Body of pancreas (tissue), 4 donors: ENCODE measurements at regions not wholly inside any gene's neighbourhood (a gene's known extent, or its start where the extent isn't known, plus 50 kb on each side); places are given as distances from the start of the nearest gene placed in this dataset.

Experiments
- ATAC-seq: fragments of 150-250 bp; one replicate; pipeline ENCODE4 v1.9.1; 2016
- DNase-seq, 4 donors: peaks; one replicate each; pipeline ENCODE4 v3.0.0-alpha.2; 2019
- H3K27ac ChIP-seq, 4 donors: fragments of 200-600 bp; sonication (generic); 1 replicate in 3 of 4; 2 replicates in 1 of 4; pipeline versions ENCODE4 v1.5.1 to v1.6.1; 2016 to 2019; ENCODE audit warnings: mild to moderate bottlenecking in 1 of 4, mixed read lengths in 1 of 4, moderate library complexity in 1 of 4
- H3K27me3 ChIP-seq, 2 donors: fragments of 200-600 bp; sonication (generic); one replicate each; pipeline ENCODE4 v1.6.0; 2016; ENCODE audit warnings: mild to moderate bottlenecking in 1 of 2
- H3K36me3 ChIP-seq, 2 donors: fragments of 200-600 bp; sonication (generic); replicated peaks in 1 of 2; 2 replicates each; pipeline ENCODE4 v1.5.1; 2016; ENCODE audit warnings: low read depth in 2 of 2; ENCODE audit not compliant: insufficient read depth in 1 of 2
- H3K4me1 ChIP-seq: fragments of 200-600 bp; sonication (generic); one replicate; pipeline ENCODE4 v1.6.0; 2016
- H3K4me3 ChIP-seq, 2 donors: fragments of 200-600 bp; sonication (generic); 1 replicate in 1 of 2; 2 replicates in 1 of 2; pipeline ENCODE4 v1.5.1; 2016 to 2019
- H3K9me3 ChIP-seq, 3 donors: fragments of 200-600 bp; sonication (generic); 1 replicate in 2 of 3; 2 replicates in 1 of 3; pipeline ENCODE4 v1.5.1; 2016
- CTCF ChIP-seq, 7 experiments: fragments of 450-650 bp in 4 of 7; fragments of 200-600 bp in 3 of 7; sonication (generic) in 3 of 7; IDR thresholded peaks; one replicate each; pipeline ENCODE4 v1.5.1; 2016 to 2019; ENCODE audit warnings: antibody characterized with exemption in 7 of 7
- POLR2A ChIP-seq, 3 donors: fragments of 450-650 bp; IDR thresholded peaks; one replicate each; pipeline ENCODE4 v1.6.1; 2016; ENCODE audit warnings: antibody characterized with exemption in 3 of 3, mild to moderate bottlenecking in 2 of 3
- WGBS, 2 donors: methylation state at CpG; one replicate each; pipeline ENCODE4 v1.1.5; 2017; 5-methylcytosine and 5-hydroxymethylcytosine counted together
- intact Hi-C: fragments of 100-400 bp; cut with DNase I; formaldehyde crosslinking; loops from one replicate; pipeline ENCODE4 v1.15.1; 2023

DNA sequence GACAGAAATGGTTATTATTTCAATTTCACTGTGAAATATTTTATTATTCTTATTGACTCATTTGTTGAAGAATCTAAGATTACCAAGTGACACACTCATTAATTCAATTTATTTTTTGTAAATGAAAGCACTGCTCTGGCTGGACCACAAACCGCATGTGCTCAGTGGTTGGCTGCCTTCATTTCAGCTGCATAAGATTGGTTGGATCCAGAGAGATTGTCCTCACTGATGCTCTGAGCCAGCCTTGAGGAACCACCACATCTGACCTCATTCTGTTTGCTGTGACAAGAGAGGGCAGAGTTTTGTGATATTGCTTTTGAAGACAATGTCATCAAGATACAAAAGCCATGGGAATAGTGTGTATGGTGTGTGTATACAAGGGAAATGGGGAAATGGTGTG, 192.1 kb downstream of the CYRIA start:
- no peak overlapping the region for H3K27ac ChIP-seq
- WGBS, 2 donors, result 95 to 96% methylated on average over 1 of the region's 1 CpG
- DNase-seq (no peak), ATAC-seq (no peak)
- no peaks in the 10 kb centered on the region for H3K4me1 ChIP-seq
- H3K4me3 ChIP-seq, result no peak overlapping the region
- no peaks in the 10 kb centered on the region for H3K27me3 ChIP-seq
- no peaks in the 10 kb centered on the region for H3K36me3 ChIP-seq
- no peaks in the 10 kb centered on the region for H3K9me3 ChIP-seq
- intact Hi-C loops, result no loop called here
- TF ChIP-seq CTCF (IDR thresholded peaks at IDR 0.05), result no peak
- no peak for TF ChIP-seq POLR2A (IDR thresholded peaks at IDR 0.05)

GRCh38 chr2:16470936-16471490, 194.6 kb downstream of the CYRIA start:
- no peak for ATAC-seq
- Histone ChIP-seq H3K27me3 (no peaks in the 10 kb centered on the region), H3K36me3 (no peaks in the 10 kb centered on the region), H3K4me3 (no peak overlapping the region), H3K9me3 (no peaks in the 10 kb centered on the region), H3K27ac (no peak overlapping the region), H3K4me1 (no peaks in the 10 kb centered on the region)
- 70 to 87% methylated on average over 2 of the region's 2 CpGs for WGBS, 2 donors
- intact Hi-C loops, result no loop called here
- no peak for DNase-seq
- TF ChIP-seq POLR2A (IDR thresholded peaks at IDR 0.05), result no peak
- TF ChIP-seq CTCF (IDR thresholded peaks at IDR 0.05), result no peak

- intact Hi-C loops, result no loop called here
- Histone ChIP-seq H3K27me3 (no peaks in the 10 kb centered on the region), H3K4me1 (no peaks in the 10 kb centered on the region), H3K4me3 (no peak overlapping the region), H3K36me3 (no peaks in the 10 kb centered on the region), H3K9me3 (no peaks in the 10 kb centered on the region), H3K27ac (no peak overlapping the region)
- ATAC-seq (no peak), DNase-seq (no peak)
- 43 to 57% methylated on average over 1 to 2 of the region's 2 CpGs for WGBS, 2 donors
- TF ChIP-seq CTCF (IDR thresholded peaks at IDR 0.05) (no peak), POLR2A (IDR thresholded peaks at IDR 0.05) (no peak)
These were observed 198.8 kb downstream of the CYRIA start for GRCh38 chr2:16466821-16467151.

DNA sequence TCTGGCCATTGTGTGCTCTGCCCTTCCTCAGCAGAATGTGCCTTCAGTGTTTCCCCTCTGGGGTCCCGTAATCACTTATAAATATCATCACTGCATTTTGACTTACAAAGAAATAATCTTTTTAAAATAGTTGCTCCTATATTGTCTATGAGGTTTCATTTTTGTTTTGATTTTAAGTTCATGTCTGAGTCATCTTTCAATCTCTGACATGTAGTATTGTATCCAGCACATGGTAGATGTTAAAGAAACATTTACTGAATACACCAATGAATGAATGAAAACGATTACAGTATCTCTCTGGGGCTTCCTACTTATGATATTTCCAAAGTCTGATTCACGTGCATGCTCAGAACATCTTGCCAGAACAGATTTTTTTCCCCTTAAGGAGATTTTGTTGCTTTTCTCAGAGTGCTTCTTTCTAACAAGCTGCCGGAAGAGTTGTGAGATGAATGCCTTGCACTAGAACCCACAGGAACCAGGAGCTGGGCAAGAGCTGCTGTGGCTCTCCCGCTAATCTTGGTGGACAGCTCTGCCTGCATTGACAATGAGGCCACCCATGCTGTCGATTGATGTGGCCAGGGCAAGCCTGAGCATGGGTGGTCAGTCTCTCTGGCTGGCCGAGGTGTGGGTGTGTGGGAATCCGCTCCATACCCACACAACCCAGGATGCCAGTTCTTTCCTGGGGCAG, 199.4 kb downstream of the CYRIA start:
- no peak overlapping the region for H3K4me3 ChIP-seq
- H3K9me3 ChIP-seq, result no peaks in the 10 kb centered on the region
- no peak for TF ChIP-seq POLR2A (IDR thresholded peaks at IDR 0.05)
- TF ChIP-seq CTCF (IDR thresholded peaks at IDR 0.05), result no peak
- no peak for ATAC-seq
- 73 to 79% methylated on average over 8 of the region's 8 CpGs for WGBS, 2 donors
- H3K4me1 ChIP-seq, result no peaks in the 10 kb centered on the region
- DNase-seq, result no peak
- no peak overlapping the region for H3K27ac ChIP-seq
- H3K27me3 ChIP-seq, result no peaks in the 10 kb centered on the region
- intact Hi-C loops, result no loop called here
- H3K36me3 ChIP-seq, result no peaks in the 10 kb centered on the region

DNA sequence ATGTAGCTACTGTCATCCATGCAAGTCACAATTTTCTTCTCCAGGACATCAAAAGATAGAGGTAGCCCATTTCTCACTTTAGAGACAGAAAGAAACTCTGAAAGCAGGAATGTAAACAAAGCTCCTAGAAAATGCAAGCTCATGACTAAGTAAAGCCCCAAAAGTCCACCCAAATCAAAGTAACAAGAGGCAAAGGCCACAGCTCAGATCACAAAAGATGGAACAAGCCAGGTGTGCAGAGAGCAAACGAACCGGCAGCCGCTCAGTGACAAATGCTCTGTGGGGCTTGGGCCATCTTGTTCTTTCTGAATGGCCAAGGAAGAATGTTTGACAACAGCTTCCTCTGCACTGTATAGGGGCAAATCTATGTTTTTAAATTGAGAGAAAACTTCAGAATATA, 201.0 kb downstream of the CYRIA start:
- 48 to 69% methylated on average over 3 of the region's 3 CpGs for whole genome bisulfite sequencing, 2 donors
- H3K36me3 ChIP-seq, result no peaks in the 10 kb centered on the region
- H3K4me3 ChIP-seq, result no peak overlapping the region
- no peaks in the 10 kb centered on the region for H3K9me3 ChIP-seq
- H3K4me1 ChIP-seq, result no peaks in the 10 kb centered on the region
- ATAC-seq (no peak), DNase-seq (no peak)
- H3K27ac ChIP-seq, result no peak overlapping the region
- intact Hi-C loops, result no loop called here
- no peaks in the 10 kb centered on the region for H3K27me3 ChIP-seq
- TF ChIP-seq CTCF (IDR thresholded peaks at IDR 0.05) (no peak), POLR2A (IDR thresholded peaks at IDR 0.05) (no peak)
